ENCODE measurements at regions not wholly inside any gene's neighbourhood (a gene's known extent, or its start where the extent isn't known, plus 50 kb on each side); places are given as distances from the start of the nearest gene placed in this dataset.

DNA sequence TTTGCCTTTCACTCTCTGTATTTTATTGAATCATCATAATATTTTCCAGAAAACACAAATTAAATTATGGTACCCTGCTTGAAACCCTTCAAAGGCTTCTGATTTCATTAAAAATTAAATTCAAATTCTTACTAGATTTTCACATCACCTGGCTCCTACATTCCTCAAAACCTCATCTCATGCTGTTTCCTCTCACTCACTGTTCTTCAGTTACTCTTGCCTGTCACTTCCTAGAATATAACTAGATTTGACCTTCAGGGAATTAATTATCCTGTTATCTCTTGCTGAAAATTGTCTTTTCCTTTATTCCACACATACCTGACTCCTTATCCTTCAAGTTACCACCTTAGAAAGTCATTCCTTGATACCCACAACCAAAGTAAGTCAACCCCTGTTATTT lies 2294.7 kb downstream of the PCDH9 start:
- H2AFZ ChIP-seq (ENCODE audit: low read depth, low read length): no peak overlapping the region
- no peak for FAIRE-seq
- DNase-seq (ENCODE audit: low read depth): no peak
- Mint-ChIP-seq H3K27me3 (ENCODE audit: low read depth, unreplicated experiment) (no peaks in the 10 kb centered on the region), H3K9me3 (ENCODE audit: unreplicated experiment) (no peaks in the 10 kb centered on the region), H3K27ac (ENCODE audit: unreplicated experiment) (no peak overlapping the region), H3K36me3 (ENCODE audit: low read depth, unreplicated experiment) (no peaks in the 10 kb centered on the region), H3K4me1 (ENCODE audit: low read depth, unreplicated experiment) (no peaks in the 10 kb centered on the region), H3K4me3 (ENCODE audit: unreplicated experiment) (no peak overlapping the region)
- no peaks in the 10 kb centered on the region for H3K9me3 ChIP-seq (ENCODE audit: insufficient read depth, low read depth, low read length)
- no peak for TF ChIP-seq CTCF (IDR thresholded peaks at IDR 0.05; ENCODE audit: insufficient read depth, low read depth, low read length)
- no peak for TF ChIP-seq EZH2 (IDR thresholded peaks at IDR 0.05; ENCODE audit: insufficient read depth, low read length)
- H3K4me1 ChIP-seq (ENCODE audit: insufficient read depth, low read length): no peaks in the 10 kb centered on the region
- no peak overlapping the region for H3K4me2 ChIP-seq (ENCODE audit: low read length)
- H4K20me1 ChIP-seq (ENCODE audit: insufficient read depth, low read length): no peaks in the 10 kb centered on the region
- H3K36me3 ChIP-seq (ENCODE audit: insufficient read depth, low read length): no peaks in the 10 kb centered on the region
- H3K9ac ChIP-seq (ENCODE audit: low read length): no peak overlapping the region
- H3K4me3 ChIP-seq (ENCODE audit: insufficient read depth, low read depth, low read length): no peak overlapping the region
- H3K79me2 ChIP-seq (ENCODE audit: insufficient read depth, low read length): no peaks in the 10 kb centered on the region
- H3K27me3 ChIP-seq (ENCODE audit: insufficient read depth, low read length): no peaks in the 10 kb centered on the region
- no peak overlapping the region for H3K27ac ChIP-seq (ENCODE audit: low read depth, low read length)

- FAIRE-seq (no peak), DNase-seq (ENCODE audit: low read depth) (no peak)
- peaks cover 3% of the 10 kb centered on the region for H3K4me1 Mint-ChIP-seq (ENCODE audit: low read depth, unreplicated experiment)
Observed at GRCh38 chr13:64934569-64935362, 2295.4 kb downstream of the PCDH9 start.

More at GRCh38 chr13:64934569-64935362, 2295.4 kb downstream of the PCDH9 start:
- TF ChIP-seq EZH2 (IDR thresholded peaks at IDR 0.05; ENCODE audit: insufficient read depth, low read length) (no peak), CTCF (IDR thresholded peaks at IDR 0.05; ENCODE audit: insufficient read depth, low read depth, low read length) (no peak)
- Mint-ChIP-seq H3K27ac (ENCODE audit: unreplicated experiment) (no peak overlapping the region), H3K27me3 (ENCODE audit: low read depth, unreplicated experiment) (no peaks in the 10 kb centered on the region), H3K36me3 (ENCODE audit: low read depth, unreplicated experiment) (no peaks in the 10 kb centered on the region), H3K9me3 (ENCODE audit: unreplicated experiment) (no peaks in the 10 kb centered on the region), H3K4me3 (ENCODE audit: unreplicated experiment) (no peak overlapping the region)
- H2AFZ ChIP-seq (ENCODE audit: low read depth, low read length): no peak overlapping the region
- H3K36me3 ChIP-seq (ENCODE audit: insufficient read depth, low read length): no peaks in the 10 kb centered on the region
- no peaks in the 10 kb centered on the region for H3K79me2 ChIP-seq (ENCODE audit: insufficient read depth, low read length)
- no peak overlapping the region for H3K27ac ChIP-seq (ENCODE audit: low read depth, low read length)
- no peak overlapping the region for H3K4me2 ChIP-seq (ENCODE audit: low read length)
- H3K27me3 ChIP-seq (ENCODE audit: insufficient read depth, low read length): no peaks in the 10 kb centered on the region
- H3K9me3 ChIP-seq (ENCODE audit: insufficient read depth, low read depth, low read length): no peaks in the 10 kb centered on the region
- peaks cover 2% of the 10 kb centered on the region for H3K4me1 ChIP-seq (ENCODE audit: insufficient read depth, low read length)
- no peaks in the 10 kb centered on the region for H4K20me1 ChIP-seq (ENCODE audit: insufficient read depth, low read length)
- no peak overlapping the region for H3K9ac ChIP-seq (ENCODE audit: low read length)
- H3K4me3 ChIP-seq (ENCODE audit: insufficient read depth, low read depth, low read length): no peak overlapping the region

Data from astrocyte (in vitro differentiated cells and primary cell).